HG02884 (cell line): ENCODE measurements at regions not wholly inside any gene's neighbourhood (a gene's known extent, or its start where the extent isn't known, plus 50 kb on each side); places are given as distances from the start of the nearest gene placed in this dataset.
"Not testable (repeated sequence)": the region's sequence is repeated elsewhere in the genome, so short reads cannot be mapped to it uniquely, and the experiment has no call there.

Experiments used
- ATAC-seq: cut with Tn5 transposase; IDR thresholded peaks from one replicate; pipeline ENCODE4 v1.9.1; 2021; ENCODE audit warnings: mild to moderate bottlenecking, moderate library complexity; ENCODE audit not compliant: unreplicated experiment

- ATAC-seq = no peak
Measured at GRCh38 chr12:77232045-77232444, 166.7 kb upstream of the E2F7 start.

GRCh38 chr12:77231501-77231918, 166.1 kb upstream of the E2F7 start:
- no peak for ATAC-seq

- no peak for ATAC-seq
Measured at GRCh38 chr12:77229640-77230442, 164.5 kb upstream of the E2F7 start.

GRCh38 chr12:77228376-77228775, 163.0 kb upstream of the E2F7 start:
- ATAC-seq = no peak

- ATAC-seq = no peak
Measured at GRCh38 chr12:77226368-77226767, 161.0 kb upstream of the E2F7 start.

GRCh38 chr12:77225373-77225772, 160.0 kb upstream of the E2F7 start:
- ATAC-seq = no peak

GRCh38 chr12:77224346-77224745, 159.0 kb upstream of the E2F7 start:
- ATAC-seq = no peak

GRCh38 chr12:77222336-77222735, 157.0 kb upstream of the E2F7 start:
- no peak for ATAC-seq

- ATAC-seq = no peak
Measured at GRCh38 chr12:77220586-77220985, 155.2 kb upstream of the E2F7 start.

GRCh38 chr12:77218278-77218677, 152.9 kb upstream of the E2F7 start:
- ATAC-seq = no peak

- ATAC-seq = not testable (repeated sequence)
Measured at GRCh38 chr12:77216136-77216535, 150.8 kb upstream of the E2F7 start.

- ATAC-seq = no peak
Measured at GRCh38 chr12:77214136-77214535, 148.8 kb upstream of the E2F7 start.

GRCh38 chr12:77213319-77213718, 147.9 kb upstream of the E2F7 start:
- ATAC-seq = no peak

GRCh38 chr12:77210724-77211123, 145.4 kb upstream of the E2F7 start:
- no peak for ATAC-seq

GRCh38 chr12:77204083-77204482, 138.7 kb upstream of the E2F7 start:
- ATAC-seq = no peak

- ATAC-seq = no peak
Measured at GRCh38 chr12:77202457-77203060, 137.2 kb upstream of the E2F7 start.

GRCh38 chr12:77189901-77190416, 124.6 kb upstream of the E2F7 start:
- ATAC-seq = no peak

GRCh38 chr12:77189458-77189857, 124.1 kb upstream of the E2F7 start:
- ATAC-seq = no peak

- ATAC-seq = no peak
Measured at GRCh38 chr12:77179515-77179914, 114.1 kb upstream of the E2F7 start.

- no peak for ATAC-seq
Measured at GRCh38 chr12:77167801-77168200, 102.4 kb upstream of the E2F7 start.

- ATAC-seq = no peak
Measured at GRCh38 chr12:77166696-77167095, 101.3 kb upstream of the E2F7 start.
